Nephron (organoid): ENCODE measurements at regions not wholly inside any gene's neighbourhood (a gene's known extent, or its start where the extent isn't known, plus 50 kb on each side); places are given as distances from the start of the nearest gene placed in this dataset.

Experiments used
- H3K27ac Mint-ChIP-seq, 3 experiments: 2 replicates each; pipeline ENCODE4 v1.8.0; 2020; ENCODE audit warnings: mixed read lengths in 3 of 3, mild to moderate bottlenecking in 2 of 3, moderate library complexity in 1 of 3
- H3K27me3 Mint-ChIP-seq: 2 replicates; pipeline ENCODE4 v1.8.0; 2021; ENCODE audit warnings: low read depth, mild to moderate bottlenecking, moderate library complexity, mixed read lengths
- H3K36me3 Mint-ChIP-seq: 2 replicates; pipeline ENCODE4 v1.8.0; 2020; ENCODE audit warnings: low read depth, mixed read lengths
- H3K4me1 Mint-ChIP-seq: 2 replicates; pipeline ENCODE4 v1.8.0; 2020; ENCODE audit warnings: mixed read lengths
- H3K4me3 Mint-ChIP-seq, 3 experiments: 2 replicates each; pipeline ENCODE4 v1.8.0; 2020; ENCODE audit warnings: mild to moderate bottlenecking in 3 of 3, mixed read lengths in 3 of 3, moderate library complexity in 2 of 3
- H3K9me3 Mint-ChIP-seq: 2 replicates; pipeline ENCODE4 v1.8.0; 2020; ENCODE audit warnings: mixed read lengths
- CTCF ChIP-seq, 3 experiments: fragments of 200-600 bp; sonication (generic); IDR thresholded peaks; one replicate each; pipeline ENCODE4 v1.5.0; 2021; ENCODE audit warnings: antibody characterized with exemption in 3 of 3; ENCODE audit not compliant: unreplicated experiment in 3 of 3

GRCh38 chr3:84066915-84067314 is 891.9 kb upstream of the CADM2 start:
- no peak for TF ChIP-seq CTCF (IDR thresholded peaks at IDR 0.05; ENCODE audit: unreplicated experiment in 3 of 3)
- Mint-ChIP-seq H3K9me3 (no peaks in the 10 kb centered on the region), H3K27ac (no peak overlapping the region), H3K27me3 (no peaks in the 10 kb centered on the region), H3K4me3 (no peak overlapping the region), H3K36me3 (no peaks in the 10 kb centered on the region), H3K4me1 (no peaks in the 10 kb centered on the region)

- TF ChIP-seq CTCF (IDR thresholded peaks at IDR 0.05; ENCODE audit: unreplicated experiment in 3 of 3), result no peak
- no peaks in the 10 kb centered on the region for H3K9me3 Mint-ChIP-seq
- no peaks in the 10 kb centered on the region for H3K4me1 Mint-ChIP-seq
- no peak overlapping the region for H3K27ac Mint-ChIP-seq
- H3K36me3 Mint-ChIP-seq, result no peaks in the 10 kb centered on the region
- H3K27me3 Mint-ChIP-seq, result no peaks in the 10 kb centered on the region
- no peak overlapping the region for H3K4me3 Mint-ChIP-seq
These were observed 885.1 kb upstream of the CADM2 start for GRCh38 chr3:84073664-84074063.

- Mint-ChIP-seq H3K36me3 (no peaks in the 10 kb centered on the region), H3K27me3 (no peaks in the 10 kb centered on the region), H3K4me3 (no peak overlapping the region), H3K9me3 (no peaks in the 10 kb centered on the region), H3K4me1 (no peaks in the 10 kb centered on the region), H3K27ac (no peak overlapping the region)
- TF ChIP-seq CTCF (IDR thresholded peaks at IDR 0.05; ENCODE audit: unreplicated experiment in 3 of 3), result no peak
These were observed 884.0 kb upstream of the CADM2 start for GRCh38 chr3:84074767-84075166.

- TF ChIP-seq CTCF (IDR thresholded peaks at IDR 0.05; ENCODE audit: unreplicated experiment in 3 of 3), result peak in 1 of 3 experiments; percentile 12
- no peak overlapping the region for H3K4me3 Mint-ChIP-seq
- H3K4me1 Mint-ChIP-seq, result no peaks in the 10 kb centered on the region
These were observed 881.3 kb upstream of the CADM2 start for GRCh38 chr3:84077479-84077878.

GRCh38 chr3:84082726-84083125 is 876.1 kb upstream of the CADM2 start:
- H3K4me3 Mint-ChIP-seq, result no peak overlapping the region
- no peak overlapping the region for H3K27ac Mint-ChIP-seq
- no peaks in the 10 kb centered on the region for H3K4me1 Mint-ChIP-seq
- no peak for TF ChIP-seq CTCF (IDR thresholded peaks at IDR 0.05; ENCODE audit: unreplicated experiment in 3 of 3)
- peaks cover 13% of the 10 kb centered on the region for H3K9me3 Mint-ChIP-seq
- no peaks in the 10 kb centered on the region for H3K27me3 Mint-ChIP-seq
- no peaks in the 10 kb centered on the region for H3K36me3 Mint-ChIP-seq

More at GRCh38 chr3:84077479-84077878, 881.3 kb upstream of the CADM2 start:
- no peak overlapping the region for H3K27ac Mint-ChIP-seq
- no peaks in the 10 kb centered on the region for H3K9me3 Mint-ChIP-seq
- no peaks in the 10 kb centered on the region for H3K27me3 Mint-ChIP-seq
- H3K36me3 Mint-ChIP-seq, result no peaks in the 10 kb centered on the region

DNA sequence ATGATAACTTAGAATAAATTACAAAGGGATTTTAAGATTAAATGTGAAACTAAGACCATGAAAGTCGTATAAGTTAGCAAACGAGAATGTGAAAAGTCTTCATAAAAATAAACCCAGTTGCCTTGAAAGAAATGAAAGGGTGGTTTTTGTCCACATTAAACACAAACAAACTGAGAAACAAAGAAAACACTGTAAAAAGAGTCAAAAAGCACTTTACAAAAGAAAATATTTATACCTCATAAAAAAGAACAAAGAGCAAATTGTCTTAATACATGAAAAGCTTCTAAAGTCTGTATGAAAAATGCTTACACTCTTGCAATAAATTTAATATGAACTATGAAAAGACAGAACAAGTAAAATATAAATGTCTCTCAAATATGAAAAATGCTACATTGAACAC is 865.9 kb upstream of the CADM2 start:
- no peak overlapping the region for H3K27ac Mint-ChIP-seq
- TF ChIP-seq CTCF (IDR thresholded peaks at IDR 0.05; ENCODE audit: unreplicated experiment in 3 of 3), result no peak
- no peak overlapping the region for H3K4me3 Mint-ChIP-seq
- H3K27me3 Mint-ChIP-seq, result no peaks in the 10 kb centered on the region
- H3K9me3 Mint-ChIP-seq, result peaks cover 4% of the 10 kb centered on the region
- H3K4me1 Mint-ChIP-seq, result no peaks in the 10 kb centered on the region
- no peaks in the 10 kb centered on the region for H3K36me3 Mint-ChIP-seq
